Endodermal cell (in vitro differentiated cells): ENCODE measurements at regions not wholly inside any gene's neighbourhood (a gene's known extent, or its start where the extent isn't known, plus 50 kb on each side); places are given as distances from the start of the nearest gene placed in this dataset.

Source experiments
- DNase-seq: peaks from one replicate; pipeline ENCODE4 v3.0.0-alpha.2; 2017
- H3K27ac ChIP-seq: 2 replicates; pipeline ENCODE4 v1.5.1; 2013; ENCODE audit warnings: mild to moderate bottlenecking, low read depth, low read length, moderate library complexity
- H3K27me3 ChIP-seq: 2 replicates; pipeline ENCODE4 v1.6.1; 2013; ENCODE audit warnings: mild to moderate bottlenecking, low read length, moderate library complexity; ENCODE audit not compliant: insufficient read depth, control insufficient read depth, poor library complexity, severe bottlenecking
- H3K36me3 ChIP-seq: 2 replicates; pipeline ENCODE4 v1.7.0; 2013; ENCODE audit warnings: mild to moderate bottlenecking, low read length, moderate library complexity; ENCODE audit not compliant: control insufficient read depth, insufficient read depth
- H3K4me1 ChIP-seq: one replicate; pipeline ENCODE4 v1.7.0; 2013; ENCODE audit warnings: low read length; ENCODE audit not compliant: control insufficient read depth, insufficient read depth
- H3K4me3 ChIP-seq: 2 replicates; pipeline ENCODE4 v1.5.1; 2013; ENCODE audit warnings: mild to moderate bottlenecking, low read length, moderate library complexity
- H3K9ac ChIP-seq: 2 replicates; pipeline ENCODE4 v1.6.1; 2013; ENCODE audit warnings: mild to moderate bottlenecking, low read length, moderate library complexity; ENCODE audit not compliant: poor library complexity, severe bottlenecking; ENCODE audit errors: extremely low read depth
- H3K9me3 ChIP-seq: 2 replicates; pipeline ENCODE4 v1.6.1; 2013; ENCODE audit warnings: mild to moderate bottlenecking, low read length, moderate library complexity; ENCODE audit not compliant: control insufficient read depth
- H3K27ac Mint-ChIP-seq: 2 replicates; pipeline ENCODE4 v1.8.0; 2020; ENCODE audit warnings: mixed read lengths
- H3K27me3 Mint-ChIP-seq: 2 replicates; pipeline ENCODE4 v1.8.0; 2021; ENCODE audit warnings: mild to moderate bottlenecking, mixed read lengths; ENCODE audit not compliant: insufficient read depth
- H3K36me3 Mint-ChIP-seq: 2 replicates; pipeline ENCODE4 v1.8.0; 2020; ENCODE audit warnings: low read depth, mixed read lengths
- H3K4me1 Mint-ChIP-seq: 2 replicates; pipeline ENCODE4 v1.8.0; 2020; ENCODE audit warnings: mixed read lengths
- H3K4me3 Mint-ChIP-seq: 2 replicates; pipeline ENCODE4 v1.8.0; 2020; ENCODE audit warnings: mild to moderate bottlenecking, moderate library complexity, mixed read lengths
- H3K9me3 Mint-ChIP-seq: 2 replicates; pipeline ENCODE4 v1.8.0; 2020; ENCODE audit warnings: mild to moderate bottlenecking, mixed read lengths
- WGBS, 2 experiments: methylation state at CpG; one replicate each; pipeline versions ENCODE4 v1.1.5 to v1.1.7; 2013; ENCODE audit warnings: missing lambda C conversion rate in 2 of 2, mixed read lengths in 1 of 2; ENCODE audit not compliant: insufficient coverage in 1 of 2, insufficient read length in 1 of 2; 5-methylcytosine and 5-hydroxymethylcytosine counted together
- TF ChIP-seq, protein P1 (sequence below): fragments of 200-600 bp; sonication (generic); conservative IDR thresholded peaks from 2 replicates; pipeline ENCODE4 v1.5.0; 2021; ENCODE audit warnings: antibody characterized with exemption, mild to moderate bottlenecking

DNA sequence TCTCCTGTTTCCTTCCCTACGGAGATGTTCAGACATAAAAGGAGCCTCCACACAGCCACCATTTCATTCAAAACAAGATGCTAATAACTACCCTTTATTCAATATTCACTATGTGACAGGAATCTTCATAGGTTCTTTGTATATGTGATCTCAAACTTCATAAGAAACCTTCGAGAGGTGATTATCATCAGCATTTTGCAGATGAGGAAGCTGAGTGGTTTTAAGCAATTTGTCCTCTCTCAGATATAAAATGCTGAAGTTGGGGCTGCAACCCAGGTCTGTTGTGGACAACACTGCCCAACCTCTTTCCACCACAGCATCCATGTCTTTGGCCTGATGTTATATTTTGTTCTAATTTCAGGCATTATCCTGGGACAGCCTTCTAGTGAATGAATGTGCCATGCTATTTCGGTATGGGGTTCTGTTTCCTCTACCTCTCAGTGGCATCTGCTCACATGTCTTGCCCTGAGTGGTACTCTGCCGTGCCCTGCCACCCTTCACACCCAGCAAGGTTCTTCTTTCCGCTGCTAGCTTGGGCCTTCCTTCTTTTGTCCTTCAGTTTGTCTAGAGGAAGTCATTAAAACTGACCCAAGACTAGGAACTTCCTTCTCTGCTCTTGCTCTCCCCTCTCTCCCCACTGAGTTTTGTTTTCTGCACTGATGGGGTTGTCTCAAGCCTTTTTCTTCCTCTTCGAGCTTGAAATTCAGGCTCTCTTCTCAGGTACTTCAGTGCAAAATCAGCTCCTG lies 300.9 kb upstream of the PRDM1 start:
- Histone ChIP-seq H3K27me3 (peaks cover 8% of the 10 kb centered on the region), H3K9me3 (no peaks in the 10 kb centered on the region), H3K36me3 (no peaks in the 10 kb centered on the region), H3K9ac (no peak overlapping the region), H3K27ac (no peak overlapping the region), H3K4me3 (no peak overlapping the region), H3K4me1 (peaks cover 5% of the 10 kb centered on the region)
- Mint-ChIP-seq H3K27ac (no peak overlapping the region), H3K9me3 (no peaks in the 10 kb centered on the region), H3K36me3 (no peaks in the 10 kb centered on the region), H3K27me3 (peaks cover 8% of the 10 kb centered on the region), H3K4me1 (peaks cover 11% of the 10 kb centered on the region), H3K4me3 (no peak overlapping the region)
- TF ChIP-seq, protein P1, sequence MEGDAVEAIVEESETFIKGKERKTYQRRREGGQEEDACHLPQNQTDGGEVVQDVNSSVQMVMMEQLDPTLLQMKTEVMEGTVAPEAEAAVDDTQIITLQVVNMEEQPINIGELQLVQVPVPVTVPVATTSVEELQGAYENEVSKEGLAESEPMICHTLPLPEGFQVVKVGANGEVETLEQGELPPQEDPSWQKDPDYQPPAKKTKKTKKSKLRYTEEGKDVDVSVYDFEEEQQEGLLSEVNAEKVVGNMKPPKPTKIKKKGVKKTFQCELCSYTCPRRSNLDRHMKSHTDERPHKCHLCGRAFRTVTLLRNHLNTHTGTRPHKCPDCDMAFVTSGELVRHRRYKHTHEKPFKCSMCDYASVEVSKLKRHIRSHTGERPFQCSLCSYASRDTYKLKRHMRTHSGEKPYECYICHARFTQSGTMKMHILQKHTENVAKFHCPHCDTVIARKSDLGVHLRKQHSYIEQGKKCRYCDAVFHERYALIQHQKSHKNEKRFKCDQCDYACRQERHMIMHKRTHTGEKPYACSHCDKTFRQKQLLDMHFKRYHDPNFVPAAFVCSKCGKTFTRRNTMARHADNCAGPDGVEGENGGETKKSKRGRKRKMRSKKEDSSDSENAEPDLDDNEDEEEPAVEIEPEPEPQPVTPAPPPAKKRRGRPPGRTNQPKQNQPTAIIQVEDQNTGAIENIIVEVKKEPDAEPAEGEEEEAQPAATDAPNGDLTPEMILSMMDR, result no peak
- 94 to 96% methylated on average over 4 to 6 of the region's 6 CpGs for WGBS, 2 experiments
- DNase-seq, result no peak

DNA sequence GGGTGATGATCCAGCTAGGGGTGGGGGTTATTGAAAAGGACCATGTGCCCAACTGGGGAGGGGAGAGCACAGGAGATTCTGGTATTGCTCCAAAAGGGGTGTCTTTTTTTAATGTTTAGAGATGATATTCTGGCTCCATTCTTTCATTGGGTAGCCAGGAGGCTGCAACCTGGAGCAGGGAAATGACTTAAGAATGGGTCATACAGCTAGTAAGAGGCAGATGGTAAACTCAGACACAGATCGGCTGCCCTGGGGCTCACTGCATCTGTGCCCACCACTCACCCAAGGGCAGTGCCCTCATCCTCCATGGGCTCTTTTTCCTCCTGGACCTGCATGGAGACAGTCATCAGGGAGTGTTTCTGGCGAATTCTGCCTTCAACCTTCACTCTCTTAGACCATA lies 302.0 kb upstream of the PRDM1 start:
- Mint-ChIP-seq H3K27me3 (peaks cover 8% of the 10 kb centered on the region), H3K4me1 (peaks cover 4% of the 10 kb centered on the region), H3K36me3 (no peaks in the 10 kb centered on the region), H3K4me3 (no peak overlapping the region), H3K27ac (no peak overlapping the region), H3K9me3 (no peaks in the 10 kb centered on the region)
- Histone ChIP-seq H3K9ac (no peak overlapping the region), H3K36me3 (no peaks in the 10 kb centered on the region), H3K9me3 (no peaks in the 10 kb centered on the region), H3K4me1 (no peaks in the 10 kb centered on the region), H3K4me3 (no peak overlapping the region), H3K27me3 (peaks cover 8% of the 10 kb centered on the region), H3K27ac (no peak overlapping the region)
- TF ChIP-seq, protein P1, result no peak
- DNase-seq, result no peak
- WGBS, 2 experiments, result 89 to 100% methylated on average over 2 of the region's 2 CpGs

DNA sequence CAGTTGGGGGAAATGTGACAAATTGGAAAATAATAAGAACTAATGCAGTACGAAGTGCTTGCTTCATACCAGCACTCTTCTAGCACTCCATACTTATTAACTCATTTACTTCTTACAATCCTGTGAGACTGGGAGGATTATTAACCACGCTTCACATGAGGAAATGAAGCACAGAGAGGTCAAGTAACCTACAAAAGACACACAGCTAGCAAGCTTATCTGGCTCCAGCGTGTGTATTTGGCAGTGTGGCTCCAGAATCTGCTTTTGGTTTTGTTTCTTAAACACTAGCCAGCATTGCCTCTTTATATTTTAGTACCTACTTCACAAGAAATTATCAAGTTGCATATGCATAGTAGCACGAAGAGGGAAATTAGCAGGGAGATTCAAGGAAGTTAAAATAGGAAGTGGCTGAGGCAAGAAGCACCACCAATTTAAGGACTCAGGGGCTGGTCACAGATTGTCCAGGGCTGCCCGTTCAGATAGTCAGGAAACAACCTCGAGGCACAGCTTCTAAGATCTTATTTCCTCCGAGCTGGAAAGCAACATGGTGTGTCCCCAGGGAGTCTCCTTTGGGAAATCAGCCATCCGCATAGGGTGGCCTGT lies 302.7 kb upstream of the PRDM1 start:
- no peak overlapping the region for H3K27ac ChIP-seq
- no peaks in the 10 kb centered on the region for H3K4me1 ChIP-seq
- Mint-ChIP-seq H3K36me3 (no peaks in the 10 kb centered on the region), H3K4me3 (no peak overlapping the region), H3K27ac (no peak overlapping the region), H3K4me1 (peaks cover 4% of the 10 kb centered on the region), H3K9me3 (no peaks in the 10 kb centered on the region), H3K27me3 (peaks cover 8% of the 10 kb centered on the region)
- no peak overlapping the region for H3K9ac ChIP-seq
- TF ChIP-seq, protein P1, result no peak
- no peaks in the 10 kb centered on the region for H3K36me3 ChIP-seq
- peaks cover 8% of the 10 kb centered on the region for H3K27me3 ChIP-seq
- DNase-seq, result no peak
- no peaks in the 10 kb centered on the region for H3K9me3 ChIP-seq
- no peak overlapping the region for H3K4me3 ChIP-seq
- WGBS, 2 experiments, result 93 to 96% methylated on average over 6 to 8 of the region's 8 CpGs
